PC-3 (cell line): ENCODE measurements at regions not wholly inside any gene's neighbourhood (a gene's known extent, or its start where the extent isn't known, plus 50 kb on each side); places are given as distances from the start of the nearest gene placed in this dataset.

Source experiments
- ATAC-seq: fragments of 200-7000 bp; cut with Tn5 transposase; 2 replicates; pipeline ENCODE4 v1.9.1; 2020; ENCODE audit warnings: mild to moderate bottlenecking, moderate library complexity
- BruUV-seq: library from RNA; stranded (reverse); fragments of 400-500 nt; replicated peaks from 2 replicates; lab custom pipeline; 2021; lab: Mats Ljungman, UMichigan
- CTCF ChIA-PET: fragments of 300-600 bp; sonication (Branson Sonifier 250); formaldehyde crosslinking; loops from one replicate; lab custom pipeline; 2022; ENCODE audit warnings: antibody characterized with exemption; lab: Charles Lee
- POLR2A ChIA-PET: fragments of 300-600 bp; sonication (Branson Sonifier 250); formaldehyde crosslinking; loops from one replicate; lab custom pipeline; 2022; ENCODE audit warnings: antibody characterized with exemption; ENCODE audit not compliant: unreplicated experiment; lab: Charles Lee
- DNase-seq: peaks from one replicate; pipeline ENCODE4 v3.0.0-alpha.2; 2015
- H2AFZ ChIP-seq: fragments of 300-600 bp; sonication (generic); 2 replicates; pipeline ENCODE4 v1.6.0; 2016; ENCODE audit warnings: antibody characterized with exemption, low read length
- H3F3A ChIP-seq: fragments of 300-600 bp; sonication (generic); one replicate; pipeline ENCODE4 v1.6.0; 2017; ENCODE audit warnings: antibody characterized with exemption, low read length, control low read depth, mild to moderate bottlenecking; ENCODE audit not compliant: unreplicated experiment
- H3K27ac ChIP-seq: fragments of 300-600 bp; sonication (generic); 2 replicates; pipeline ENCODE4 v1.5.1; 2016; ENCODE audit warnings: mild to moderate bottlenecking, low read length
- H3K27me3 ChIP-seq: fragments of 300-600 bp; sonication (generic); 2 replicates; pipeline ENCODE4 v1.6.1; 2016; ENCODE audit warnings: low read length, mixed read lengths
- H3K36me3 ChIP-seq: fragments of 300-600 bp; sonication (generic); 2 replicates; pipeline ENCODE4 v1.6.1; 2016; ENCODE audit warnings: low read depth, mixed run types, low read length, mixed read lengths
- H3K4me1 ChIP-seq: fragments of 300-600 bp; sonication (generic); 2 replicates; pipeline ENCODE4 v1.5.1; 2016; ENCODE audit warnings: low read length; ENCODE audit not compliant: insufficient read depth
- H3K4me2 ChIP-seq: fragments of 300-600 bp; sonication (generic); 2 replicates; pipeline ENCODE4 v1.6.0; 2016; ENCODE audit warnings: low read length
- H3K4me3 ChIP-seq: fragments of 300-600 bp; sonication (generic); 2 replicates; pipeline ENCODE4 v1.5.1; 2016; ENCODE audit warnings: mild to moderate bottlenecking, low read length, mixed read lengths
- H3K79me2 ChIP-seq: fragments of 300-600 bp; sonication (generic); 2 replicates; pipeline ENCODE4 v1.6.1; 2017; ENCODE audit warnings: low read length, mixed read lengths
- H3K9ac ChIP-seq: fragments of 300-600 bp; sonication (generic); 2 replicates; pipeline ENCODE4 v1.6.0; 2016; ENCODE audit warnings: mild to moderate bottlenecking, low read length
- H3K9me2 ChIP-seq: fragments of 300-600 bp; sonication (generic); replicated peaks from 2 replicates; pipeline ENCODE4 v1.6.1; 2016; ENCODE audit warnings: mixed run types, low read length, mixed read lengths
- H3K9me3 ChIP-seq: fragments of 300-600 bp; sonication (generic); 2 replicates; pipeline ENCODE4 v1.6.1; 2016; ENCODE audit warnings: low read length, mixed read lengths
- H4K20me1 ChIP-seq: fragments of 300-600 bp; sonication (generic); 2 replicates; pipeline ENCODE4 v1.6.1; 2016; ENCODE audit warnings: low read length, mixed read lengths
- CTCF ChIP-seq: fragments of 300-600 bp; sonication (generic); conservative IDR thresholded peaks from 2 replicates; pipeline ENCODE4 v1.5.1; 2017; ENCODE audit warnings: antibody characterized with exemption, low read depth, mild to moderate bottlenecking, low read length
- EZH2 ChIP-seq: fragments of 300-600 bp; sonication (generic); IDR thresholded peaks from one replicate; pipeline ENCODE4 v1.6.1; 2017; ENCODE audit warnings: antibody characterized with exemption, mild to moderate bottlenecking, low read length; ENCODE audit not compliant: unreplicated experiment
- EZH2phosphoT487 ChIP-seq: fragments of 300-600 bp; sonication (generic); IDR thresholded peaks from 2 replicates; pipeline ENCODE4 v1.6.1; 2018; ENCODE audit warnings: mild to moderate bottlenecking, antibody characterized with exemption, low read length, borderline replicate concordance
- intact Hi-C: fragments of 100-400 bp; cut with micrococcal nuclease; formaldehyde crosslinking; loops from 2 replicates; pipeline ENCODE4 v1.9.0; 2023

DNA sequence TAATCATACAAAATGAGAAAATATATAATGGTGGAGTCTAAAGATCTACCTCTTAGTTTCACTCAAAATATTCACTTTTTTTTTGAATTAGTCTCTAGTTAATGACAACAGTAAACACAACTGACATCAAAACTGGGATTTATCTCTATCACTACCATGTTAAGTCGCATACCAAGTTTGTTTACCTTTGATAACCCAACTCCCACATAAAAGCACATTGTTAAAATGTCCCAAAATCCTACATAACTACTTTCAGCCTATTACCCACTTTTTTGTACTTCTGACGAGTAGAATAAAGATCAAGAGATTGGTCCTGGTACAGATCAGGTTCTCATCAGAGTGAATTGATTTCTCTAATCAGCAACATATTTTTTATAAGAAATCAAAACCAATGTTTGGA is 518.5 kb downstream of the EPHA3 start:
- no peaks in the 10 kb centered on the region for H3K9me2 ChIP-seq
- no peak overlapping the region for H3K4me2 ChIP-seq
- no peak for ATAC-seq
- no peak overlapping the region for H3K27ac ChIP-seq
- H4K20me1 ChIP-seq, result no peaks in the 10 kb centered on the region
- no peak overlapping the region for H3K9ac ChIP-seq
- BruUV-seq, result no TSS peak
- intact Hi-C loops, result no loop called here
- no peaks in the 10 kb centered on the region for H3F3A ChIP-seq
- no peaks in the 10 kb centered on the region for H3K4me1 ChIP-seq
- CTCF ChIA-PET, result no interaction called here
- H2AFZ ChIP-seq, result no peak overlapping the region
- POLR2A ChIA-PET, result no interaction called here
- no peaks in the 10 kb centered on the region for H3K9me3 ChIP-seq
- no peak for DNase-seq
- no peaks in the 10 kb centered on the region for H3K79me2 ChIP-seq
- H3K4me3 ChIP-seq, result no peak overlapping the region
- TF ChIP-seq EZH2phosphoT487, result no peak
- no peak for TF ChIP-seq EZH2
- no peak for TF ChIP-seq CTCF
- H3K36me3 ChIP-seq, result no peaks in the 10 kb centered on the region
- H3K27me3 ChIP-seq, result peaks cover 40% of the 10 kb centered on the region

DNA sequence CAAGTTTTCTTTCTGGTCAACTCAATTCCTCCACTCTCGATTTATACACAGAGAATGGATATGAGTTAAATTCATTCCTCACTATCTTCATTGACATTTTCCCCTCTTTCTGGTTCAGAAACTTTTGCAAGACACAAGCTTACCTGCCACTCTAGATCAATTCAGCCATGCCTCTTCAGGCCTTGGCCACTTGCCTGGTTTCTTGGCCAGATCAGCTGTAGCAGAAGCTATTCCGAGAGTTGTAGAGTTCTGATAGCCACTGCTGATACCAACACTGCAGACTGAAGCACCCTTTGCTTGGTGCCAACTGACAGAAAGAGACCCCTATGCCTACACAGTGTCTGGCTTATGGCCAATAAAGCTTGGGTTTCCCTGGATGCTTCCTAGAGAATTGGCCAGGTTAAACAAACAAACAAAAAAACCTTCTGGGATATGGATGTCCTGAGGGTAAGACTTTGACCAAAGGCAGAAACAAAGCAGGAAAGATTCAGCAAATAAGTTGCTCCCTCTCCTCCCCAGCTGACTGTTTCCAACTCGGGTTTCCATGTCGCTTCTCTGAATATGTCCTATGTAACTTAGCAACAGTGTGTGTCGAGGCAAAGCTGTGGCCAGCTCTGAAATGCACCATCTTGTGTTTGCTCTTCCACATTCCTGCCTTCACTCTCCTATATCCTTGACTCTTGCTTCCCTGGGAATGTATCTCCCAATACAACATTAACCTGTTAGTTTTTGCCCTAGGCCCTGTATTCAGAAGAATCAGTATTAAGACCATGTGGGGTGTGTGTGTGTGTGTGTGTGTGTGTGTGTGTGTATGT is 521.6 kb downstream of the EPHA3 start:
- H3K4me1 ChIP-seq, result no peaks in the 10 kb centered on the region
- no peaks in the 10 kb centered on the region for H3F3A ChIP-seq
- H3K9me3 ChIP-seq, result no peaks in the 10 kb centered on the region
- DNase-seq, result no peak
- no peak for ATAC-seq
- no peak overlapping the region for H3K9ac ChIP-seq
- intact Hi-C loops, result no loop called here
- H3K9me2 ChIP-seq, result no peaks in the 10 kb centered on the region
- TF ChIP-seq EZH2 (no peak), EZH2phosphoT487 (no peak), CTCF (no peak)
- H3K27me3 ChIP-seq, result peaks cover 27% of the 10 kb centered on the region
- ChIA-PET POLR2A (no interaction called here), CTCF (no interaction called here)
- no peak overlapping the region for H2AFZ ChIP-seq
- H3K4me2 ChIP-seq, result no peak overlapping the region
- H4K20me1 ChIP-seq, result no peaks in the 10 kb centered on the region
- no peak overlapping the region for H3K27ac ChIP-seq
- H3K36me3 ChIP-seq, result no peaks in the 10 kb centered on the region
- H3K79me2 ChIP-seq, result no peaks in the 10 kb centered on the region
- no TSS peak for BruUV-seq
- no peak overlapping the region for H3K4me3 ChIP-seq

- H3K79me2 ChIP-seq, result no peaks in the 10 kb centered on the region
- ATAC-seq (no peak), DNase-seq (no peak)
- CTCF ChIA-PET, result no interaction called here
- no peak overlapping the region for H3K9ac ChIP-seq
- 0 out of 2 replicates have a peak, but pooled peaks cover 4% of the 10 kb centered on the region for H3K27me3 ChIP-seq
- H4K20me1 ChIP-seq, result no peaks in the 10 kb centered on the region
- no peaks in the 10 kb centered on the region for H3K4me1 ChIP-seq
- intact Hi-C loops, result no loop called here
- no peak overlapping the region for H3K4me2 ChIP-seq
- no peaks in the 10 kb centered on the region for H3K36me3 ChIP-seq
- no peaks in the 10 kb centered on the region for H3F3A ChIP-seq
- H3K9me3 ChIP-seq, result no peaks in the 10 kb centered on the region
- no peak overlapping the region for H3K27ac ChIP-seq
- no peaks in the 10 kb centered on the region for H3K9me2 ChIP-seq
- H3K4me3 ChIP-seq, result no peak overlapping the region
- H2AFZ ChIP-seq, result no peak overlapping the region
- POLR2A ChIA-PET, result no interaction called here
- TF ChIP-seq EZH2phosphoT487, result no peak
- no peak for TF ChIP-seq EZH2
- no peak for TF ChIP-seq CTCF
- BruUV-seq, result no TSS peak
Observed at GRCh38 chr3:89635137-89635536, 527.7 kb downstream of the EPHA3 start.
